Lower leg skin (tissue), 3 donors: ENCODE measurements at regions not wholly inside any gene's neighbourhood (a gene's known extent, or its start where the extent isn't known, plus 50 kb on each side); places are given as distances from the start of the nearest gene placed in this dataset.

Experiments used
- CTCF ChIP-seq, 3 donors: fragments of 450-650 bp; IDR thresholded peaks; one replicate each; pipeline ENCODE4 v1.5.1; 2016; ENCODE audit warnings: antibody characterized with exemption in 3 of 3, mild to moderate bottlenecking in 3 of 3, moderate library complexity in 2 of 3
- POLR2A ChIP-seq, 2 donors: fragments of 450-650 bp; IDR thresholded peaks; one replicate each; pipeline ENCODE4 v1.6.1; 2016 to 2017; ENCODE audit warnings: antibody characterized with exemption in 2 of 2, mild to moderate bottlenecking in 1 of 2, moderate library complexity in 1 of 2

- TF ChIP-seq CTCF (IDR thresholded peaks at IDR 0.05) = no peak
- no peak for TF ChIP-seq POLR2A (IDR thresholded peaks at IDR 0.05)
Observed at GRCh38 chr13:112245179-112245724, 130.9 kb upstream of the SPACA7 start.
